AG10803 (cell line): ENCODE measurements at regions not wholly inside any gene's neighbourhood (a gene's known extent, or its start where the extent isn't known, plus 50 kb on each side); places are given as distances from the start of the nearest gene placed in this dataset.
"Not testable (repeated sequence)": the region's sequence is repeated elsewhere in the genome, so short reads cannot be mapped to it uniquely, and the experiment has no call there.

Experiments used
- DNase-seq: peaks from one replicate; pipeline ENCODE4 v3.0.0; 2010; ENCODE audit warnings: low read depth
- H3K4me3 ChIP-seq: 2 replicates; pipeline ENCODE4 v1.5.1; 2011; ENCODE audit warnings: mild to moderate bottlenecking, low read length, control low read depth
- CTCF ChIP-seq: conservative IDR thresholded peaks from 2 replicates; pipeline ENCODE4 v1.5.1; 2011; ENCODE audit warnings: mild to moderate bottlenecking, low read length, control low read depth, inconsistent platforms

DNA sequence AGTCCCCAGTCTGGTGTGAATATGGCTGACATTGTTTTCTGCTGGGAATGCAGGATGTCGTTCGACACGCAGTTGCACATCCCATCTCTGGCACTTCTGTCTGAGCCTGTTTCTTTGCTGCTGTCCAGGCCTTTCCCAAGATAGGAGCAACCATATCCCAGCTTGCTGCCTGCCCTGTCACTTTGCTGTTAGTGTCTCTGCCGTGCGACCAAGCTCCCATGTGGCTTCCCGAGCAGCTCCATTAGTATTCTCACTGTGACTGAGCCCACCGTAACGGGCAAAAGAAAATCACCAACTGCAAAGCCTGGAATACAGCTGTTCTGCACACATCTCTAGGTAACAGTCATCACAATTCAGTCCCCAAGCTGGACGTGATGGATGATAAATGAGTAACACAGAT is 66.0 kb upstream of the CPSF6 start:
- no peak for TF ChIP-seq CTCF
- no peak overlapping the region for H3K4me3 ChIP-seq

DNA sequence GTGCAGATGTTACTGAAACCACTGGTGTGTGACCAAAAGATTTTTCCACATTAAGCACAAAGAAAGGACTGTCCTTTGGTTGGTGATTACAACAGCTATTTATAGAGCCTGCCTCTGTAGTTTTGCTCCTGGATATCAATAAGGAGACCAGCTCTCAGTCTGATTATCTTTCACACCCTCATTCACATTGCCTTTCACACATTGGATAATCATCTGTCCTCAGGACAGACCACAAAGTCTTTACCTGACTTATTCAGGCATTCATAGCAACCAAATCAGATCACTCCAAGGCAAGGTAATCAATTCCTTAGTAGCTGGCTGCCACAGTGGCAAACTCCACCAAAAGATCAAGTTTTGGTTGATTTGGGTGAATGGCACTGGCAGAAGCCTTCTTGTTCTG is 59.6 kb upstream of the CPSF6 start:
- no peak for TF ChIP-seq CTCF
- H3K4me3 ChIP-seq, result no peak overlapping the region
- no peak for DNase-seq

More for the DNA sequence above, 66.0 kb upstream of the CPSF6 start:
- no peak for DNase-seq

- H3K4me3 ChIP-seq, DNase-seq: not testable (repeated sequence)
These were observed 51.8 kb upstream of the CPSF6 start for GRCh38 chr12:69187572-69187971.

DNA sequence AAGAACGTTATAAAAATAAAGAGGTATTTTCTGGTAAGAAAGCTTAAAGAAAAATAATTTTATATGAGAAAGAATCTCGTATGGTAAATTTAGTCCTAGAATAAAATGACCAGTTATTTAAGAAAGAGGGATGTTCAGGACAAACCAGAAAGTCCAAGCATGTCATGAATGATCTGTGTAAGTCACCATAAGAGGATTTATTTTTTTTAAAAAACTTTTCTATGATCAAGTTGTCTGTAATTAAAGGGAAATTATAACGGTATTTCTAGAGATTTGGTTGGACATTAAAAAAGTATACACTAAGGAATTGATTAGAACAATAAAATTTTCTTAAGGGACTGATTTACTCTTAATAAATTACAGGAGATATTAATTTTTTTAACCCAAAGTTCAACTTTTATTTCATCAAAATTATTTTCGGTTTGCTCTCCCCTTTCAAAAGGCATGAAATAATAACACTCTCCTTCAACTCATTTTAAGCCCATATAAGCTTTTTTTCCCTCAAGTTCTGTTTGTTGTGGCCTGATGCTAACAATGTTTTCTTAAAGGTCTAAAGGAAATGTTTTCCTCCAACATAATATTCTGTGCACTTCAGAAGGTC is 49.9 kb upstream of the CPSF6 start:
- no peak for DNase-seq
- no peak overlapping the region for H3K4me3 ChIP-seq
- TF ChIP-seq CTCF, result no peak
